HG02798 (cell line): ENCODE measurements at regions not wholly inside any gene's neighbourhood (a gene's known extent, or its start where the extent isn't known, plus 50 kb on each side); places are given as distances from the start of the nearest gene placed in this dataset.

Source experiments
- ATAC-seq: cut with Tn5 transposase; IDR thresholded peaks from one replicate; pipeline ENCODE4 v1.9.1; 2021; ENCODE audit warnings: mild to moderate bottlenecking; ENCODE audit not compliant: unreplicated experiment, poor library complexity

- ATAC-seq = no peak
These were observed 2637.0 kb downstream of the PCDH7 start for GRCh38 chr4:33357121-33357520.

- no peak for ATAC-seq
These were observed 2649.3 kb downstream of the PCDH7 start for GRCh38 chr4:33369446-33369845.

- no peak for ATAC-seq
These were observed 2661.6 kb downstream of the PCDH7 start for GRCh38 chr4:33381816-33382215.

- no peak for ATAC-seq
These were observed 2666.6 kb downstream of the PCDH7 start for GRCh38 chr4:33386764-33387163.

GRCh38 chr4:33390976-33391375 lies 2670.8 kb downstream of the PCDH7 start:
- no peak for ATAC-seq

DNA sequence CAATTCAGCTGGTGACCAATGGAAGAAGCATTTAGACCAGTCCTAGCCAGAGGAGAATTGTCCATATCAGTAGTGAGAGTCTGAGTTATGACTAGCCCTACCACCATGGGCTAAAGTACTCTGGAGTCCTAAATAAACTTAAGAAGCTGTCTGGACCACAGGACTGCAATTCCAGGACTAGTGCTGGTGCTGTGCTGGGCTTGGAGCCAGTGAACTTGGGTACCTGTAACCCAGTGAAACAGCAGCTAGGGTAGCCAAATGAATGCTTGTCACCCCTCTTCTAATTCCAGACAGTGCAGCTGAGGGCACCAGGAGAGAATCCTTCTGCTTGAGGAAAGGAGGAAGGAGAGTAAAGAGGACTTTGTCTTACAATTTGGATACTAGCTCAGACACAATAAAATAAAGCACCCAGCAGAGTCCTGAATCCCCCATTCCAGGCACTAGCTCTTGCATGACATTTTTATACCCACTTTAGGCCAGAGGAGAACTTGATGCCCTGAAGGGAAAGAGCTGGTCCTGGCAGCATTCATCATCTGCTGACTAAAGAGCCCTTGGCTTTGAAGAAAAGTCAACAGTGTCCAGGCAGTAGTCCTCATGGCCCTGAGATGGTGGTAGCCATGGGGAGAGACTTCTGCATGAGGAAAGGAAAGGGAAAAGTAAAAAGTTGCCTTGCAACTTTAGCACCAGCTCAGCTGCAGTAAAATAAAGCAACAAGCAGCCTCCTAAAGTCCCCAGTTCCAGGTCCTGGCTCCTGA lies 2675.7 kb downstream of the PCDH7 start:
- ATAC-seq = no peak

DNA sequence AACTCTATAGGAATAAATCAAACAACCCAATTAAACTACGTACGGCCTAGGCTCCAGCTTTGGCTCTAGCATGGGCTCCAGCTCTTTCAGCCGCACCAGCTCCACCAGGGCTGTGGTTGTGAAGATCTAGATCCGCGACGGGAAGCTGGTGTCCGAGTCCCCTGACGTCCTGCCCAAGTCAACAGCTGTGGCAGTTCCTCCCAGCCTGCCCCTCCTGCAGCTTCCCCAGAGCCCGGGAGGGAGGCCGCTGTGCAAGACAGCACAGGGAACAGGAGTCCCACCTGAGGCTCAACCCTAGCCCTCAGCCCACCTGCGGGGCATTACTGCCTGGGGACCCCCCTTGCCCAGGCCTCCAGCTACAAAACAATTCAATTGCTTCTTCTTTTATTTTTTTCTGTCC lies 2680.3 kb downstream of the PCDH7 start:
- ATAC-seq = no peak

GRCh38 chr4:33407496-33407895 lies 2687.3 kb downstream of the PCDH7 start:
- no peak for ATAC-seq

DNA sequence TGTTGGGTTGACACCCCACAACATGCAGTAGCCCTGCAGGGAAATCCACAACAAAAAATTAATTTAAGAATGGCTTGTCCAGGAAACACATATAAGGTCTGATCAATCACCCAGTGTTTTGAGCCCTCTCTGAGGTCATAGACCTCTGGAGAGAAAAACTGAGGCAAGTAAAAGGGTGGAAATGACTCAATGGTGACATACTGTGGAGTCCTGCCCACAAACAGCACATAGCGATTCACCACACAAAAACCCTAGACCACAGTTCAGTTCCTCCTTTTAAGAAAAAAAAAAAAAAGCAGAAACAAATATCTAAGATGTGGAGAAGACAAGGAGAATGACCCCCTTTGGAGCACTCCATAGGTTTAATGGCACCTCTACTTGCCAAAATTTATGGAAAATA lies 2691.0 kb downstream of the PCDH7 start:
- no peak for ATAC-seq

DNA sequence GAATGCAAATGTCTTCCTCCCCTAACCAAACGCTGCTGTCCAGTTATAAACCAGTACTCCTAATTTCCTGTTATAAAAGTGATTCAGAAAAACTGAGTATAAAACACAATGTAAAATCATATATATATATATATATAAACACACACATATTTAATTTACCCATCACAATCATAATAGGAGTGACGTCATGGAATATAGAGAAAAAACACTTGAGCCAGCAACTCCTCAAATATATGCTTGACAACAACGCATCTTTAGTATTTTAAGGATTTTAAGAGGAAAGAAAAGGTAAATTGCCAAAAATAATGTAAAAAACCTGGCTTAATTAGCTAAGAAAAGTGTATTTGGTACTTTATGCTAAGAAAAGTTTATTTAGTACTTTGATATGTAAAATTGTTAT lies 2701.7 kb downstream of the PCDH7 start:
- no peak for ATAC-seq

DNA sequence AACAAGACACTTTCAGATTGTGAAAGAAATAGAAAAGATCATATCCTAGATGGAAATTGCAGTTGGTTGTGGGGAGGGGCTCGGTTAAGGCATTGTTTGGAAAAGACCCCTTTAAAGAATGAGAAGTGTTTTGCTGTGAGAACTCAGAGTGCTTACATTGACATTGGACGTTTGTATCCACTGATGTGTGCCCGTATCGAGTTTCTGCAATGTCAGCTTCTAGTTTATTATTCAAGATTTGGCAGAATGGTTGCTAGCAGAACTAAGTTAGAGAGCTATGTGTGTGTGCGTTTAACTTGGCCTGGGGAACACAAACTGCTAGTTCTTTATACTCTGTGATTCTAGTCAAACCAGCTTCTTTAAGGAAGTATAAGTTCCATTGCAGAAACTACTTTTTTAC lies 2702.5 kb downstream of the PCDH7 start:
- ATAC-seq = no peak

GRCh38 chr4:33425936-33426335 lies 2705.8 kb downstream of the PCDH7 start:
- no peak for ATAC-seq

DNA sequence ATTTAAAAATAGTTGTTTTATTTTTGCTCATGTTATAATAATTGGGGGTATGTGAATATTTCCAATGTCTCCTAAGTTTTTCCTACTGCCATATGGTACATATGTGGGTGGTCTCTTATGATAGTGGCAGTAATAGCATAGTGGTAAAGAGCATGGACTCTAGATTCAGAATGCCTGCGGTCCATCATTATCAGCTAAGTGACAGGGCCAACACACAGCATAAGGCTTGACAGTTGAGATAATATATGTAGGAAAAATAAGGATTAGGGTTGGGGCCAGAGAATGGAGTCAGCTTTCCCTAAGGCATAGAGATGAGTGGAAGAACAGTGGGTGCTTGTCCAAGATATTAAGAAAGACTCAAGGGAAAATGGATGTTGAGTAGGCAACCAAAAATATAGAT lies 2707.5 kb downstream of the PCDH7 start:
- no peak for ATAC-seq

DNA sequence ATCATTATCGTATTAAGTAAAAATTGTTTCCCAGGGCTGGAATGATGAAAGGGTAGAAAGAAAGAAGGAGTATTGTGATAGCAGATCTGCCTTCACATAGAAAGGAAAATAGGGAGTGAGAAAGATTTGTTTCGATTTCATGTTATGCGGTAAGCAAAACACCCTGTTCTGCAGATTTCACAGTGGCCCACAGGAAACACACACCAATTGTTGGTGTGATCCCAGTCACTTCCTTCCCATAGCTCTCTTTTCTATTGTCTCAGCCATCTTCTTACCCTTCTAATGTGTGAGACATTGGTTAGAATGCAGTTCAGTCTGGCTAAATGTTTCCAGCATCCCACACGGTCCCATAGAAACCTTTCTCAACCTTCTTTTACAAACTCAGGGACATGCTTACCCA lies 2709.8 kb downstream of the PCDH7 start:
- no peak for ATAC-seq

- ATAC-seq = no peak
These were observed 2717.2 kb downstream of the PCDH7 start for GRCh38 chr4:33437406-33437805.

DNA sequence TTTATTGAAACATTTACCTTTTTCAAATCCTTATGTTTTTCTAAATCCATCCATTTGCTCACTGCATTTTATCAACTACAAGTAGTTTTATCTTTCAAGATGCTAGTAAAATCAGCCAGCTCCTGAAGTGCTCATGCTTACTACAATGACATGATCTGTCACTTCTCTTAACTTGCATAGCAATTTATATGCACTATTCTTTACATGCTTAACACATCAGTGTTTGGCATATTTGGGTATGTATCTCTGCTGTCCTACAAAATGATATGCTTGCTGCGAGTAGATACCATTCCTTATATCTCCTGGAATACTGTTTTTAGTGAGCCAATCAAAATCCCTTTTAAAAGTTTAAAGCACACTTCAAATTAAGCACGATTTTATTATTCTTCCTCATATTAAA lies 2726.8 kb downstream of the PCDH7 start:
- no peak for ATAC-seq

GRCh38 chr4:33448948-33449347 lies 2728.8 kb downstream of the PCDH7 start:
- no peak for ATAC-seq

- ATAC-seq = no peak
These were observed 2733.3 kb downstream of the PCDH7 start for GRCh38 chr4:33453436-33453835.

GRCh38 chr4:33453916-33454315 lies 2733.7 kb downstream of the PCDH7 start:
- no peak for ATAC-seq

- no peak for ATAC-seq
These were observed 2745.4 kb downstream of the PCDH7 start for GRCh38 chr4:33465565-33465964.

DNA sequence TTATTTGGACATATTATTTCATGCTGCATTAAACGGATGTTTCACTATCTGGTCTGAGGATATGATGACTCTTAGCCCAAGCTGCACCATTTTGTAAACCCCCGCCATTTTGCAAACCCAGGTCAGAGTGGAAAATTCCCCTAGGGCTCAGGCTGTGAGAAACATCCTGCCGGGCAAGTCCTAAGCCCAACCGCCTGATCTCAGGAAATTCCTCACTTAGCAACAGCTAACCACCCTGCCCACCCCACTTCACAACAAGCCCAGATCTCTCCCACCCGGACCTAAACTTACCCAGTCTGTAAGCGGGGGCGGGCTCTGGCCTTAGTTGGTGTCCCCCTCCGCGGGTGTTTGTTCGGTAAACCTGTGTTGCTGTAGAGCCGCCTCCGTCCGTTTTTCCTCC lies 2747.1 kb downstream of the PCDH7 start:
- no peak for ATAC-seq

GRCh38 chr4:33470805-33471204 lies 2750.6 kb downstream of the PCDH7 start:
- ATAC-seq = no peak

DNA sequence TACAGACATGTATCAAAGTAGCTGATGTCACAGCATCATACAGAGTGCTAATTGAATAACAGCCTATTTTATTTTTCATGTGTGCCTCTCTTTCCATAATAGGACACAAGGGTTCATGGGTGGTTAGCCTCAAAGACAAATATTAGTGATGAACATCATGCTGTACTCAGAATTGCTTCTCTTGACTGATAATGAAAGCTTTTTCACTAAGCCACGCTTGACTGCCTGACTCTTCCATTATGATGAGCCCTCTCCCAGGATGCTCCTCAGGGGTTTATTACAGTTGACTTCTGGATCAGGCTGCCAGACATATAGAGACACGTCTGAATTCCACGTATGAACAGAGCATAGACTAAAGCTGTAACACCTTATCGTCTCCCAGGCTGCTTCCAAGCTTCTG lies 2757.5 kb downstream of the PCDH7 start:
- no peak for ATAC-seq
